HFF-Myc (cell line): ENCODE measurements at regions not wholly inside any gene's neighbourhood (a gene's known extent, or its start where the extent isn't known, plus 50 kb on each side); places are given as distances from the start of the nearest gene placed in this dataset.

ENCODE experiments used
- DNase-seq: peaks from one replicate; pipeline ENCODE4 v3.0.0-alpha.2; 2011; ENCODE audit warnings: low read depth; ENCODE audit errors: extremely low read depth
- H3K4me3 ChIP-seq: replicated peaks from 2 replicates; pipeline ENCODE4 v1.5.1; 2011; ENCODE audit warnings: low read depth, mild to moderate bottlenecking, control low read depth, low read length
- CTCF ChIP-seq: IDR thresholded peaks from 2 replicates; pipeline ENCODE4 v1.5.1; 2012; ENCODE audit warnings: mild to moderate bottlenecking, low read depth, low read length, control low read depth; ENCODE audit errors: missing control alignments

GRCh38 chr2:57546478-57546877 is 500.1 kb upstream of the VRK2 start:
- no peak for DNase-seq
- TF ChIP-seq CTCF, result no peak
- H3K4me3 ChIP-seq, result no peak overlapping the region

- no peak overlapping the region for H3K4me3 ChIP-seq
- TF ChIP-seq CTCF, result no peak
- no peak for DNase-seq
Measured at GRCh38 chr2:57549642-57550102, 496.9 kb upstream of the VRK2 start.

GRCh38 chr2:57550912-57551311 is 495.7 kb upstream of the VRK2 start:
- TF ChIP-seq CTCF, result no peak
- H3K4me3 ChIP-seq, result no peak overlapping the region
- DNase-seq, result no peak

- TF ChIP-seq CTCF, result no peak
- H3K4me3 ChIP-seq, result no peak overlapping the region
- DNase-seq, result no peak
Measured at GRCh38 chr2:57552885-57553284, 493.7 kb upstream of the VRK2 start.

GRCh38 chr2:57554348-57554747 is 492.3 kb upstream of the VRK2 start:
- no peak for TF ChIP-seq CTCF
- DNase-seq, result no peak

GRCh38 chr2:57558312-57558711 is 488.3 kb upstream of the VRK2 start:
- no peak overlapping the region for H3K4me3 ChIP-seq
- TF ChIP-seq CTCF, result no peak
- no peak for DNase-seq

More at GRCh38 chr2:57554348-57554747, 492.3 kb upstream of the VRK2 start:
- H3K4me3 ChIP-seq, result no peak overlapping the region

- DNase-seq, result no peak
- no peak overlapping the region for H3K4me3 ChIP-seq
Measured at GRCh38 chr2:57562495-57562894, 484.1 kb upstream of the VRK2 start.

More at GRCh38 chr2:57562495-57562894, 484.1 kb upstream of the VRK2 start:
- no peak for TF ChIP-seq CTCF
